ENCODE measurements at regions not wholly inside any gene's neighbourhood (a gene's known extent, or its start where the extent isn't known, plus 50 kb on each side); places are given as distances from the start of the nearest gene placed in this dataset.

- no peak for TF ChIP-seq CTCF (IDR thresholded peaks at IDR 0.05)
- no peak for TF ChIP-seq POLR2A (IDR thresholded peaks at IDR 0.05)
These were observed 76.1 kb upstream of the SRRM3 start for GRCh38 chr7:76125560-76125959.
